Fibroblast of lung (primary cell): ENCODE measurements at regions not wholly inside any gene's neighbourhood (a gene's known extent, or its start where the extent isn't known, plus 50 kb on each side); places are given as distances from the start of the nearest gene placed in this dataset.

Experiments used
- CTCF ChIP-seq, 2 donors: IDR thresholded peaks in 1 of 2; conservative IDR thresholded peaks in 1 of 2; 1 replicate in 1 of 2; 2 replicates in 1 of 2; pipeline ENCODE4 v1.5.1; 2011 to 2012; ENCODE audit warnings: low read length in 2 of 2, control low read depth in 1 of 2, inconsistent platforms in 1 of 2, low read depth in 1 of 2, mild to moderate bottlenecking in 1 of 2
- EZH2 ChIP-seq: IDR thresholded peaks from 2 replicates; pipeline ENCODE4 v1.5.1; 2012; ENCODE audit warnings: low read length, control low read depth, mild to moderate bottlenecking; ENCODE audit errors: missing control alignments

- TF ChIP-seq CTCF (conservative IDR thresholded peaks at IDR 0.05 in 1 of 2, IDR thresholded peaks at IDR 0.05 in 1 of 2; ENCODE audit: low read depth in 1 of 2, low read length in 2 of 2): no peak
- no peak for TF ChIP-seq EZH2
Measured at GRCh38 chr4:37101182-37101581, 143.4 kb upstream of the NWD2 start.
